ENCODE measurements at regions not wholly inside any gene's neighbourhood (a gene's known extent, or its start where the extent isn't known, plus 50 kb on each side); places are given as distances from the start of the nearest gene placed in this dataset.

DNA sequence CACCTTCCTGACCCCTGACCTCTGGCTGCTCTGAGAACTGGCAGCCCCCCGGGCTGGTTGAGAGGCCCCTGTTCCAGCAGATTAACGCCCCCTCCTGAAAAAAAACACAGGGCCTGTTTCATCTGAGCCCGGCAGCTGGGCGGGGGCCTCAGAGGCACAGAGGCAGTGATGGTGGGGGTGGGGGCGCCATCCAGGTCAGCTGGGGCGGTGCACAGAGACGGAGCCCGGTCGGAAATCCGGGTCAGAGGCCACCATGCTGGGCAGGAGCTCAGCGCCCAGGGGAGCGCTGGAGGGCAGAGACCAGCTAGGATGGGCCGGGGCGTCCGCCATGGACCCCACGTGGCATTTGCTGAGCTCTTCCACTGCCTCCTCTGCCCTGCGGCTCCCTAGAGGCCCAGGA, 68.0 kb downstream of the UNCX start:
- TF ChIP-seq, protein P1, sequence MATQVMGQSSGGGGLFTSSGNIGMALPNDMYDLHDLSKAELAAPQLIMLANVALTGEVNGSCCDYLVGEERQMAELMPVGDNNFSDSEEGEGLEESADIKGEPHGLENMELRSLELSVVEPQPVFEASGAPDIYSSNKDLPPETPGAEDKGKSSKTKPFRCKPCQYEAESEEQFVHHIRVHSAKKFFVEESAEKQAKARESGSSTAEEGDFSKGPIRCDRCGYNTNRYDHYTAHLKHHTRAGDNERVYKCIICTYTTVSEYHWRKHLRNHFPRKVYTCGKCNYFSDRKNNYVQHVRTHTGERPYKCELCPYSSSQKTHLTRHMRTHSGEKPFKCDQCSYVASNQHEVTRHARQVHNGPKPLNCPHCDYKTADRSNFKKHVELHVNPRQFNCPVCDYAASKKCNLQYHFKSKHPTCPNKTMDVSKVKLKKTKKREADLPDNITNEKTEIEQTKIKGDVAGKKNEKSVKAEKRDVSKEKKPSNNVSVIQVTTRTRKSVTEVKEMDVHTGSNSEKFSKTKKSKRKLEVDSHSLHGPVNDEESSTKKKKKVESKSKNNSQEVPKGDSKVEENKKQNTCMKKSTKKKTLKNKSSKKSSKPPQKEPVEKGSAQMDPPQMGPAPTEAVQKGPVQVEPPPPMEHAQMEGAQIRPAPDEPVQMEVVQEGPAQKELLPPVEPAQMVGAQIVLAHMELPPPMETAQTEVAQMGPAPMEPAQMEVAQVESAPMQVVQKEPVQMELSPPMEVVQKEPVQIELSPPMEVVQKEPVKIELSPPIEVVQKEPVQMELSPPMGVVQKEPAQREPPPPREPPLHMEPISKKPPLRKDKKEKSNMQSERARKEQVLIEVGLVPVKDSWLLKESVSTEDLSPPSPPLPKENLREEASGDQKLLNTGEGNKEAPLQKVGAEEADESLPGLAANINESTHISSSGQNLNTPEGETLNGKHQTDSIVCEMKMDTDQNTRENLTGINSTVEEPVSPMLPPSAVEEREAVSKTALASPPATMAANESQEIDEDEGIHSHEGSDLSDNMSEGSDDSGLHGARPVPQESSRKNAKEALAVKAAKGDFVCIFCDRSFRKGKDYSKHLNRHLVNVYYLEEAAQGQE (IDR thresholded peaks at IDR 0.05; ENCODE audit: insufficient read depth in 1 of 2, low read depth in 2 of 2, low read length in 2 of 2), result no peak
- TF ChIP-seq TAF1 (IDR thresholded peaks at IDR 0.05; ENCODE audit: borderline replicate concordance, insufficient read depth, low read length) (no peak), SIN3A (IDR thresholded peaks at IDR 0.05; ENCODE audit: borderline replicate concordance, insufficient read depth, low read length) (no peak), FOXP2 (optimal IDR thresholded peaks at IDR 0.05; ENCODE audit: borderline replicate concordance, extremely low read depth, extremely low read length, insufficient read depth) (no peak), POLR2AphosphoS5 (IDR thresholded peaks at IDR 0.05; ENCODE audit: low read depth, low read length) (no peak)

DNA sequence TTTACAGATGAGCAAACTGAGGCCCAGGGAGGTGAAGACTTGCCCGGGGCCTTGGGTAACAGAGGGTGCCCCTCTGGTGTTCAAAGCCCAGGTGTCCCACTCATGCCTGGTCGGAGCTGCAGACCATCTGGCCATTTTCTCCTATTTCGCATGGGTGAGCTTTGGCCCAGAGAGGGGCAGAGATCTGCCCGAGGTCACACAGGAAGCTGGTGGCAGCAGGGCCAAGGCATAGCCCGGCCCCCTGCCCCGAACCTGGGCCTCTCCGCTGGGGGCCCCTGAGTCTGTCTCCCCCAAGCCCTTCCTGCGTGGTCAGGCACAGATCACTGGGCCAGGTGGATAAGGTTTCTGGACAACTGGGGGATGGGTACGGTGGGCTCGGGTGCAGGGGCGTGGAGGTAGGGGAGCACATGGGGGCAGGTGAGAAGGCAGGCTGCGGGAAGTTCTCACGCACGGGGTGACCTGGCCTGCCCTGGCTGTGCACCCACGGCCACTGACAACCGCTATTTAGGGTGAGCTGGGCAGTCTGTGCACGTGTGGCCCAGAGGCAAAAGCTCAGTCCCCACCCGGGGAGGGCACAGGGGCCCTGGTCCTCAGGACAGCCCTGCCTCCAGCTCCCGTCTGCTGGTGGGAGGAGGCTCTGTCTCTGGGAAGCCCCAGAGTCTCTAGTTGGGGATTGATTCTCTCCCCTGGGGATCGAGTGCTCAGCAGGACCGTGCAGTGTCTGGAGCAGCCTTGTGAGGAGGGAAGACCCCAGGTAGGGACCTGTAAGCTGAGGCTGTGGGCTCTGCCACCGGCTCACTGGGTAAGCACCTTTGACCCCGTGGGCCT, 68.6 kb downstream of the UNCX start:
- TF ChIP-seq FOXP2 (optimal IDR thresholded peaks at IDR 0.05; ENCODE audit: borderline replicate concordance, extremely low read depth, extremely low read length, insufficient read depth), result no peak
- no peak for TF ChIP-seq POLR2AphosphoS5 (IDR thresholded peaks at IDR 0.05; ENCODE audit: low read depth, low read length)
- no peak for TF ChIP-seq TAF1 (IDR thresholded peaks at IDR 0.05; ENCODE audit: borderline replicate concordance, insufficient read depth, low read length)
- no peak for TF ChIP-seq SIN3A (IDR thresholded peaks at IDR 0.05; ENCODE audit: borderline replicate concordance, insufficient read depth, low read length)
- TF ChIP-seq, protein P1 (IDR thresholded peaks at IDR 0.05; ENCODE audit: insufficient read depth in 1 of 2, low read depth in 2 of 2, low read length in 2 of 2), result no peak

DNA sequence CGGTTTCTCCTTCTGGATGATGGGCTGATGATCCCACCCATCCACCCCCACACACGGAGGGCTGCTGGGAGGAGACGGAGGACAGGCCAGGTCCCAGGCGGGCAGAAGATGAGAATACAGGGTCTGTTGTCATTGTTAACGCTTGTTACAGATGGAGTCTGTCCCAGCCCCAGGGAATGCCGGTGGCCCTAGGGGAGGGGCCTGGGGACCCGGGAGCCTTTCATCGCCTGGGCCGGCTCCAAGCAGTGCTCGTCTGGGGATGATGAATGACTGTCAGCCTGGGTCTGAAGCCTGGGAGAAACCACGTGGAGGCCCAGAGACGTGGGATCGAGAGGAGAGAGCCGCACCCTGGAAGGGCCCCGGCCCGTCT, 69.2 kb downstream of the UNCX start:
- TF ChIP-seq, protein P1 (IDR thresholded peaks at IDR 0.05; ENCODE audit: insufficient read depth in 1 of 2, low read depth in 2 of 2, low read length in 2 of 2), result no peak
- TF ChIP-seq POLR2AphosphoS5 (IDR thresholded peaks at IDR 0.05; ENCODE audit: low read depth, low read length), result no peak
- TF ChIP-seq SIN3A (IDR thresholded peaks at IDR 0.05; ENCODE audit: borderline replicate concordance, insufficient read depth, low read length), result no peak
- TF ChIP-seq TAF1 (IDR thresholded peaks at IDR 0.05; ENCODE audit: borderline replicate concordance, insufficient read depth, low read length), result no peak

DNA sequence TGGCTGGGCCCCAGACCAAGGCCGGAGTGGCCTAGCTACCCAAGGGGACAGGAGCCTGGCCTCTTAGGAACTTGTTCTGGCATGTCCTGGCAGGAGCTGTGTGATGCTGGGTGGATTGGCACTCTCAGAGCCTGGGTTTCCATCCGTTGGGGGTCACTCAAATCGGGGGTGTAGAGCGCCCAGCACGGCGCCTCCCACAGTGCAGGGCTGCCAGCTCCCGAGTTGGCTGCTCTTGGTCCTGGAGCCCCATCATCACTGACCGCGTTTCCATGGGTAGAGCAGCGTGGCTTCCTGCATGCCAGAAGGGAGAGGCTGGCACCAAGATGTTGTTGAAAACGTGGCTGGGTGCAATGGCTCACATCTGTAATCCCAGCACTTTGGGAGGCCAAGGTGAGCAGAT, 70.3 kb downstream of the UNCX start:
- TF ChIP-seq FOXP2 (optimal IDR thresholded peaks at IDR 0.05; ENCODE audit: borderline replicate concordance, extremely low read depth, extremely low read length, insufficient read depth), result no peak

DNA sequence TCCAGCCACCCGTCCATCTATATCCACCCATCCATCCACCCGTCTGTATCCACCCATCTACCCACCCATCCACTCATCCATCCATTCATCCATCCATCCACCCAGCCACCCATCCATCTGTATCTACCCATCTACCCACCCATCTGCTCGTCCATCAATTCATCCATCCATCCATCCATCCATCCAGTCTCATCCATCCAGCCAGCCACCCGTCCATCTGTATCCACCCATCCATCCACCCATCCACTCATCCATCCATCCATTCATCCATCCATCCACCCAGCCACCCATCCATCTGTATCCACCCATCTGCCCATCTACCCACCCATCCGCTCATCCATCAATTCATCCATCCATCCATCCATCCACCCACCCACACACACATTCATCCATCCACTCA, 73.2 kb downstream of the UNCX start:
- no peak for TF ChIP-seq TAF1 (IDR thresholded peaks at IDR 0.05; ENCODE audit: borderline replicate concordance, insufficient read depth, low read length)

DNA sequence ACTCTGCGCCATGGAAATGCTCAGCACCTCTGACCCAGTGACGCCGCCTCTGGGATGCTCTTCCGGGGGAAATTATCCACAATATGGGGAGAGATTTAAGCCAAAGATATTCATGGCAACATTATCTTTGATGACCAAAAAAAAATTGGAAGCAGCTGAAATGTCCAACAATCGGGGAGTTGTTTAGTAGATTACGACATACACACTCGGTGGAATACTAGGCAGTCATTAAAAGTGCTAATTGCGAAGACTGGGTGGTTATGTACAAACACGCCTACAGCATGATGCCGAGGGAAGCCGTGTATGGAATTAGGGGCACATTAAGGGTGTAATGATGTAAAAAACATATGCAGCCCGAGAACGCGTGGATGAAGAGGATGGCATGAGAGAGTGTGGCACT, 75.2 kb downstream of the UNCX start:
- TF ChIP-seq POLR2AphosphoS5 (IDR thresholded peaks at IDR 0.05; ENCODE audit: low read depth, low read length), result no peak
- no peak for TF ChIP-seq SIN3A (IDR thresholded peaks at IDR 0.05; ENCODE audit: borderline replicate concordance, insufficient read depth, low read length)
- TF ChIP-seq TAF1 (IDR thresholded peaks at IDR 0.05; ENCODE audit: borderline replicate concordance, insufficient read depth, low read length), result no peak
- TF ChIP-seq FOXP2 (optimal IDR thresholded peaks at IDR 0.05; ENCODE audit: borderline replicate concordance, extremely low read depth, extremely low read length, insufficient read depth), result no peak
- TF ChIP-seq, protein P1 (IDR thresholded peaks at IDR 0.05; ENCODE audit: insufficient read depth in 1 of 2, low read depth in 2 of 2, low read length in 2 of 2), result no peak
